Liver (tissue), 8 donors: ENCODE measurements at regions not wholly inside any gene's neighbourhood (a gene's known extent, or its start where the extent isn't known, plus 50 kb on each side); places are given as distances from the start of the nearest gene placed in this dataset.

Experiments
- DNase-seq: peaks from one replicate; pipeline ENCODE4 v3.0.0-alpha.2; 2017; ENCODE audit warnings: low spot score
- H3K27ac ChIP-seq, 2 donors: one replicate each; pipeline ENCODE4 v1.7.0; 2013; ENCODE audit warnings: inconsistent platforms in 2 of 2, low read length in 2 of 2, control low read depth in 1 of 2, low read depth in 1 of 2, mild to moderate bottlenecking in 1 of 2
- H3K27me3 ChIP-seq, 4 donors: one replicate each; pipeline versions ENCODE4 v1.6.1 to v1.7.0; 2013; ENCODE audit warnings: low read length in 3 of 4, inconsistent platforms in 1 of 4, mild to moderate bottlenecking in 1 of 4, moderate library complexity in 1 of 4; ENCODE audit not compliant: control insufficient read depth in 4 of 4, insufficient read depth in 4 of 4
- H3K36me3 ChIP-seq, 4 donors: one replicate each; pipeline versions ENCODE4 v1.6.1 to v1.7.0; 2013; ENCODE audit warnings: low read length in 3 of 4, mild to moderate bottlenecking in 3 of 4, low read depth in 1 of 4, moderate library complexity in 1 of 4; ENCODE audit not compliant: control insufficient read depth in 4 of 4, insufficient read depth in 3 of 4
- H3K4me1 ChIP-seq, 4 donors: one replicate each; pipeline versions ENCODE4 v1.6.1 to v1.7.0; 2013; ENCODE audit warnings: low read length in 3 of 4, mild to moderate bottlenecking in 3 of 4, moderate library complexity in 1 of 4; ENCODE audit not compliant: control insufficient read depth in 4 of 4, insufficient read depth in 4 of 4
- H3K4me3 ChIP-seq, 3 donors: one replicate each; pipeline versions ENCODE4 v1.6.1 to v1.7.0; 2013; ENCODE audit warnings: low read length in 3 of 3, control low read depth in 1 of 3, low read depth in 1 of 3, mild to moderate bottlenecking in 1 of 3
- H3K9ac ChIP-seq, 2 donors: one replicate each; pipeline ENCODE4 v1.7.0; 2013; ENCODE audit warnings: low read length in 2 of 2, mild to moderate bottlenecking in 2 of 2, moderate library complexity in 2 of 2, control low read depth in 1 of 2, low read depth in 1 of 2
- H3K9me3 ChIP-seq, 4 donors: one replicate each; pipeline versions ENCODE4 v1.6.1 to v1.7.0; 2013; ENCODE audit warnings: low read length in 3 of 4; ENCODE audit not compliant: control insufficient read depth in 4 of 4
- ATF3 ChIP-seq: IDR thresholded peaks from 2 replicates; pipeline ENCODE4 v1.6.1; 2016; ENCODE audit warnings: antibody characterized with exemption
- CTCF ChIP-seq: fragments of 150-350 bp; IDR thresholded peaks from 2 replicates; pipeline ENCODE4 v1.5.1; 2017; ENCODE audit warnings: improper control_type of control experiment, low read depth, low read length; ENCODE audit not compliant: missing input control
- EGR1 ChIP-seq, 2 donors: IDR thresholded peaks; 2 replicates each; pipeline ENCODE4 v1.6.1; 2016 to 2018; ENCODE audit warnings: antibody characterized with exemption in 2 of 2, low read depth in 2 of 2
- FOXA1 ChIP-seq: IDR thresholded peaks from 2 replicates; pipeline ENCODE4 v1.6.1; 2016; ENCODE audit warnings: antibody characterized with exemption
- FOXA2 ChIP-seq: IDR thresholded peaks from 2 replicates; pipeline ENCODE4 v1.6.1; 2016; ENCODE audit warnings: antibody characterized with exemption
- GABPA ChIP-seq, 2 donors: IDR thresholded peaks in 1 of 2; conservative IDR thresholded peaks in 1 of 2; 2 replicates each; pipeline ENCODE4 v1.6.1; 2016; ENCODE audit warnings: antibody characterized with exemption in 2 of 2, mild to moderate bottlenecking in 1 of 2, moderate library complexity in 1 of 2
- HNF4A ChIP-seq, 2 donors: conservative IDR thresholded peaks; 2 replicates each; pipeline ENCODE4 v1.6.1; 2016; ENCODE audit warnings: antibody characterized with exemption in 2 of 2, mild to moderate bottlenecking in 2 of 2
- HNF4G ChIP-seq: IDR thresholded peaks from 2 replicates; pipeline ENCODE4 v1.6.1; 2016; ENCODE audit warnings: antibody characterized with exemption
- JUND ChIP-seq, 2 donors: IDR thresholded peaks; 2 replicates each; pipeline ENCODE4 v1.6.1; 2016; ENCODE audit warnings: antibody characterized with exemption in 2 of 2
- MAX ChIP-seq: IDR thresholded peaks from 2 replicates; pipeline ENCODE4 v1.6.1; 2016; ENCODE audit warnings: antibody characterized with exemption
- NR2F2 ChIP-seq: IDR thresholded peaks from 2 replicates; pipeline ENCODE4 v1.6.1; 2016; ENCODE audit warnings: antibody characterized with exemption
- RAD21 ChIP-seq, 2 donors: IDR thresholded peaks; 2 replicates each; pipeline ENCODE4 v1.6.1; 2016; ENCODE audit warnings: antibody characterized with exemption in 2 of 2, mild to moderate bottlenecking in 2 of 2
- REST ChIP-seq: IDR thresholded peaks from 2 replicates; pipeline ENCODE4 v1.6.1; 2016; ENCODE audit warnings: antibody characterized with exemption, mild to moderate bottlenecking
- RXRA ChIP-seq, 2 donors: IDR thresholded peaks; 2 replicates each; pipeline ENCODE4 v1.6.1; 2017 to 2018; ENCODE audit warnings: antibody characterized with exemption in 2 of 2, mild to moderate bottlenecking in 1 of 2
- SP1 ChIP-seq: IDR thresholded peaks from 2 replicates; pipeline ENCODE4 v1.6.1; 2018; ENCODE audit warnings: antibody characterized with exemption, mild to moderate bottlenecking
- TAF1 ChIP-seq: conservative IDR thresholded peaks from 2 replicates; pipeline ENCODE4 v1.6.1; 2016; ENCODE audit warnings: antibody characterized with exemption, mild to moderate bottlenecking
- YY1 ChIP-seq: IDR thresholded peaks from 2 replicates; pipeline ENCODE4 v1.6.1; 2016; ENCODE audit warnings: antibody characterized with exemption, mild to moderate bottlenecking
- ZBTB33 ChIP-seq: IDR thresholded peaks from 2 replicates; pipeline ENCODE4 v1.6.1; 2016; ENCODE audit warnings: antibody characterized with exemption
- WGBS: extraction: QIAGEN DNeasy Blood & Tissue Kit; methylation state at CpG from one replicate; pipeline ENCODE4 v1.1.7; 2013; 5-methylcytosine and 5-hydroxymethylcytosine counted together
- donor health status: healthy.
- donor health status: healthy.
- donor health status: healthy.
- donor health status: healthy.
- donor health status: healthy.

GRCh38 chr4:141840299-141840986 is 204.1 kb downstream of the IL15 start:
- Histone ChIP-seq H3K27ac (no peak overlapping the region), H3K4me1 (peaks cover 0 to 5% (median 0%) of the 10 kb centered on the region in 4 donors), H3K27me3 (no peaks in the 10 kb centered on the region), H3K9ac (no peak overlapping the region), H3K4me3 (no peak overlapping the region), H3K36me3 (no peaks in the 10 kb centered on the region), H3K9me3 (no peaks in the 10 kb centered on the region)
- WGBS, result 73% methylated on average over 9 of the region's 9 CpGs
- DNase-seq, result no peak
- TF ChIP-seq HNF4G, result no peak
- TF ChIP-seq JUND (IDR thresholded peaks at IDR 0.05), result no peak
- no peak for TF ChIP-seq MAX
- no peak for TF ChIP-seq TAF1
- TF ChIP-seq NR2F2, result no peak
- no peak for TF ChIP-seq ATF3
- no peak for TF ChIP-seq FOXA1
- no peak for TF ChIP-seq REST
- peak in 1 of 2 donors; percentile 28 for TF ChIP-seq RAD21 (IDR thresholded peaks at IDR 0.05)
- TF ChIP-seq GABPA (IDR thresholded peaks at IDR 0.05 in 1 of 2, conservative IDR thresholded peaks at IDR 0.05 in 1 of 2), result no peak
- TF ChIP-seq ZBTB33, result no peak
- no peak for TF ChIP-seq EGR1 (IDR thresholded peaks at IDR 0.05; ENCODE audit: low read depth in 2 of 2)
- TF ChIP-seq YY1, result peak; percentile 83
- TF ChIP-seq RXRA (IDR thresholded peaks at IDR 0.05), result peak; percentile 65 to 67
- TF ChIP-seq HNF4A (conservative IDR thresholded peaks at IDR 0.05), result peak; percentile 27 to 29
- no peak for TF ChIP-seq FOXA2
- no peak for TF ChIP-seq CTCF
- TF ChIP-seq SP1, result peak; percentile 55
